ENCODE measurements at regions not wholly inside any gene's neighbourhood (a gene's known extent, or its start where the extent isn't known, plus 50 kb on each side); places are given as distances from the start of the nearest gene placed in this dataset.
"Not testable (repeated sequence)": the region's sequence is repeated elsewhere in the genome, so short reads cannot be mapped to it uniquely, and the experiment has no call there.

DNA sequence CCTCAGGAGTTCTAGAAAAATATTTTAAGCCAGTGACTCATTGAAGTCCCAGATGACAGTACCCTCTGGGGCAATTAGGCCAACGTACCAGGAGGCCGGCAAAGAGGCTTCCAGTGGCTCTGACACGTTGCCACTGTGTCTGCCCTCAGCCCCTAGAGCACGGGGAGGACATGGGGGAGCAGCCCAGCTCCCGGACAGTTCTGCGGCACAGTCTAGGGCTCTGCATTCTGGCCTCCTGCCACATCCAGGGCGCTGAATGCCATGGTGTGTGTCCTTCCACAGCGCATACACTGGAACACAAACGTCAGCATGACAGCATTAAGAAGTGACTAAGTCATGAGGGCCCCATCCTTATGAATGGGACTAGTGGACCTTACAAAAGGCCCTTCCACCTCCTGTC lies 156.2 kb downstream of the RNASET2 start (continued):
- TF ChIP-seq, protein P1, sequence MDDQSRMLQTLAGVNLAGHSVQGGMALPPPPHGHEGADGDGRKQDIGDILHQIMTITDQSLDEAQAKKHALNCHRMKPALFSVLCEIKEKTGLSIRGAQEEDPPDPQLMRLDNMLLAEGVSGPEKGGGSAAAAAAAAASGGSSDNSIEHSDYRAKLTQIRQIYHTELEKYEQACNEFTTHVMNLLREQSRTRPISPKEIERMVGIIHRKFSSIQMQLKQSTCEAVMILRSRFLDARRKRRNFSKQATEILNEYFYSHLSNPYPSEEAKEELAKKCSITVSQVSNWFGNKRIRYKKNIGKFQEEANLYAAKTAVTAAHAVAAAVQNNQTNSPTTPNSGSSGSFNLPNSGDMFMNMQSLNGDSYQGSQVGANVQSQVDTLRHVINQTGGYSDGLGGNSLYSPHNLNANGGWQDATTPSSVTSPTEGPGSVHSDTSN (IDR thresholded peaks at IDR 0.05), result no peak

DNA sequence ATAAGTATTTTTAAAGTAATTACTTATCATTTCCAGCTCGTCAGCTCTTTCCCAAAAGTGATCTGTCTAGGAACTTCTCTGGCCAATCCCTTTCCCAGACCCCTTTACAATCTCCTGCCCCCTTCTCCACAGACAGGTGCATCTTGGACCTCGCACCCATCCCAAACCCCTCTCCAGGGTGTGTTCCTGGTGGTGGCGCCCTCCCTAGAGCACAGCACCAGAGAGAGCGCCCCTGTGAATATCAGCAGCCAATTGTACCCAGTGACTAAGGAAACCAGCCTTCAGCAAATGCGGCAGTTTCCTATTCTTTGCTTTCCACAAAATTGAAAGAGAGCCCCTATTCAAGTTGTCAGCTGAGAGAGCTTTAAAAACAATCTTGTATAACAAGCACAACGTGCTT lies 157.7 kb downstream of the RNASET2 start:
- 53% methylated on average over 6 of the region's 6 CpGs for WGBS (ENCODE audit: missing lambda C conversion rate)
- Histone ChIP-seq H3K9me3 (no peaks in the 10 kb centered on the region), H3K27ac (no peak overlapping the region), H3K4me3 (no peak overlapping the region), H3K4me2 (no peak overlapping the region), H3K4me1 (no peaks in the 10 kb centered on the region)
- FAIRE-seq, result no peak
- TF ChIP-seq RNF2 (IDR thresholded peaks at IDR 0.05; ENCODE audit: borderline replicate concordance, low read depth) (no peak), EHF (CRISPR knock-in tag; IDR thresholded peaks at IDR 0.05) (no peak), SREBF2 (IDR thresholded peaks at IDR 0.05) (no peak), RFX5 (IDR thresholded peaks at IDR 0.05) (no peak), PHF8 (IDR thresholded peaks at IDR 0.05; ENCODE audit: borderline replicate concordance, low read depth) (no peak), MAZ (IDR thresholded peaks at IDR 0.05; ENCODE audit: borderline replicate concordance, low read depth, low read length) (no peak)
- POLR2A ChIA-PET, result no interaction called here
- CTCF ChIA-PET, result interaction anchor here (0.5 to 1.6 kb wide), 2 partner anchors 24 to 163 kb away, joined by 3 to 5 read pairs; no protein-coding TSS in a partner anchor
- ATAC-seq, result no peak
- no peak for DNase-seq (ENCODE audit: low read depth in 1 of 2, low spot score in 1 of 2)

DNA sequence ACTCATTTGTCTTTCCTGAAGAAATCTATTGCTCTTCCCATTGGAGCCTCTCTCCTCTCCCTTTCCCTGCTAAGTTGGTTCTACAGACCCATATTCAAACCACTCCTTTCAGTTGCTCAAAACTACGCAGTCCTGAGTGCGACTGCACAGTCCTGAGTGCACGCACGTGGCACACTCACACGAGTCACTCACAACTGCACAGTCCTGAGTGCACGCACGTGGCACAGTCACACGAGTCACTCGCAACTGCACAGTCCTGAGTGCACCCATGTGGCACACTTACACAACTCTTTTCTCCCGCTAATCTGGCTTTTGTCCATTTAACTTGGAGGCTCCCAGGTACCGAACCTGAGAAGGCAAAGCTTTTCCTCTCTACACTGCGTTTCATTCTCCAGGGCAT lies 159.7 kb downstream of the RNASET2 start:
- POLR2A ChIA-PET, result no interaction called here
- no peak for TF ChIP-seq BHLHE40 (IDR thresholded peaks at IDR 0.05; ENCODE audit: low read depth, low read length)
- no peak for TF ChIP-seq PHF8 (IDR thresholded peaks at IDR 0.05; ENCODE audit: borderline replicate concordance, low read depth)
- TF ChIP-seq RFX5 (IDR thresholded peaks at IDR 0.05), result no peak
- TF ChIP-seq FOSB (CRISPR knock-in tag; IDR thresholded peaks at IDR 0.05), result no peak
- no peak for TF ChIP-seq NR3C1 (IDR thresholded peaks at IDR 0.05)
- TF ChIP-seq TFCP2L1 (CRISPR knock-in tag; IDR thresholded peaks at IDR 0.05), result no peak
- TF ChIP-seq ZNF302 (CRISPR knock-in tag; IDR thresholded peaks at IDR 0.05), result no peak
- TF ChIP-seq SMC3 (IDR thresholded peaks at IDR 0.05), result no peak
- TF ChIP-seq, protein P1 (IDR thresholded peaks at IDR 0.05), result no peak
- TF ChIP-seq CBX8 (IDR thresholded peaks at IDR 0.05), result no peak
- TF ChIP-seq, protein P2, sequence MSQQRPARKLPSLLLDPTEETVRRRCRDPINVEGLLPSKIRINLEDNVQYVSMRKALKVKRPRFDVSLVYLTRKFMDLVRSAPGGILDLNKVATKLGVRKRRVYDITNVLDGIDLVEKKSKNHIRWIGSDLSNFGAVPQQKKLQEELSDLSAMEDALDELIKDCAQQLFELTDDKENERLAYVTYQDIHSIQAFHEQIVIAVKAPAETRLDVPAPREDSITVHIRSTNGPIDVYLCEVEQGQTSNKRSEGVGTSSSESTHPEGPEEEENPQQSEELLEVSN (IDR thresholded peaks at IDR 0.05; ENCODE audit: borderline replicate concordance, low read depth), result no peak
- TF ChIP-seq, protein P3, sequence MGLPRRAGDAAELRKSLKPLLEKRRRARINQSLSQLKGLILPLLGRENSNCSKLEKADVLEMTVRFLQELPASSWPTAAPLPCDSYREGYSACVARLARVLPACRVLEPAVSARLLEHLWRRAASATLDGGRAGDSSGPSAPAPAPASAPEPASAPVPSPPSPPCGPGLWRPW (IDR thresholded peaks at IDR 0.05), result no peak
- no peak for TF ChIP-seq ESRRA (IDR thresholded peaks at IDR 0.05; ENCODE audit: borderline replicate concordance, low read length)
- H3K27ac ChIP-seq, result no peak overlapping the region
- ATAC-seq, result no peak
- CTCF ChIA-PET, result interaction anchor here (0.9 to 1.1 kb wide), 2 partner anchors 10 to 22 kb away, joined by 3 to 4 read pairs; no protein-coding TSS in a partner anchor
- H3K4me2 ChIP-seq, result no peak overlapping the region
- no peaks in the 10 kb centered on the region for H3K9me3 ChIP-seq
- H3K4me1 ChIP-seq, result no peaks in the 10 kb centered on the region
- no peak for FAIRE-seq
- no peak for DNase-seq (ENCODE audit: low read depth in 1 of 2, low spot score in 1 of 2)
- no peak overlapping the region for H3K4me3 ChIP-seq
- WGBS (ENCODE audit: missing lambda C conversion rate), result 29% methylated on average over 12 of the region's 12 CpGs

DNA sequence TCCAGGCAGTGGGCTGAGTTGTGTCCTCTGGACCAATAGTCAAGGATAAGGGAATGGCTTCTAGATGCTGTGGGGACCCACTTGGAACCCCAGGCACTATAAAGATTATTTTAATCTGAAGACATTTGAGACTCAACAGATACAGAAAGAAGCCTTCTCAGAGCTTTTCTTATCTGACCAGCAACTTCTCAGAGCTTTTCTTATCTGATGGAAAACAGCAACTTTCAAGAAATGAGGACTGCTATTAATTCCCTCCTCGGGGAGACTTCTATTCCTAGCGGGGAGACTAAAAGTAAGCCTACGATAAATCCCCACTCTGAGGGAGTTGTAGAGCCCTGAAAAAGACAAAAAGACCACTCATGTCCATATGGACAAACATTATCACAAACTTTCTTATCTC lies 160.5 kb downstream of the RNASET2 start:
- CTCF ChIA-PET, result interaction anchor here (1.1 kb wide), 1 partner anchor 21 kb away, joined by 3 read pairs; no protein-coding TSS in a partner anchor
- WGBS (ENCODE audit: missing lambda C conversion rate), result 62% methylated on average over 3 of the region's 3 CpGs
- no peak for DNase-seq (ENCODE audit: low read depth in 1 of 2, low spot score in 1 of 2)
- ATAC-seq, result no peak
- FAIRE-seq, result no peak
- no peak overlapping the region for H3K27ac ChIP-seq
- no peak overlapping the region for H3K4me3 ChIP-seq
- H3K9me3 ChIP-seq, result no peaks in the 10 kb centered on the region
- POLR2A ChIA-PET, result no interaction called here
- TF ChIP-seq EHF (CRISPR knock-in tag; IDR thresholded peaks at IDR 0.05) (no peak), FOSB (CRISPR knock-in tag; IDR thresholded peaks at IDR 0.05) (no peak), NR3C1 (IDR thresholded peaks at IDR 0.05) (no peak), BHLHE40 (IDR thresholded peaks at IDR 0.05; ENCODE audit: low read depth, low read length) (no peak)
- TF ChIP-seq, protein P4, sequence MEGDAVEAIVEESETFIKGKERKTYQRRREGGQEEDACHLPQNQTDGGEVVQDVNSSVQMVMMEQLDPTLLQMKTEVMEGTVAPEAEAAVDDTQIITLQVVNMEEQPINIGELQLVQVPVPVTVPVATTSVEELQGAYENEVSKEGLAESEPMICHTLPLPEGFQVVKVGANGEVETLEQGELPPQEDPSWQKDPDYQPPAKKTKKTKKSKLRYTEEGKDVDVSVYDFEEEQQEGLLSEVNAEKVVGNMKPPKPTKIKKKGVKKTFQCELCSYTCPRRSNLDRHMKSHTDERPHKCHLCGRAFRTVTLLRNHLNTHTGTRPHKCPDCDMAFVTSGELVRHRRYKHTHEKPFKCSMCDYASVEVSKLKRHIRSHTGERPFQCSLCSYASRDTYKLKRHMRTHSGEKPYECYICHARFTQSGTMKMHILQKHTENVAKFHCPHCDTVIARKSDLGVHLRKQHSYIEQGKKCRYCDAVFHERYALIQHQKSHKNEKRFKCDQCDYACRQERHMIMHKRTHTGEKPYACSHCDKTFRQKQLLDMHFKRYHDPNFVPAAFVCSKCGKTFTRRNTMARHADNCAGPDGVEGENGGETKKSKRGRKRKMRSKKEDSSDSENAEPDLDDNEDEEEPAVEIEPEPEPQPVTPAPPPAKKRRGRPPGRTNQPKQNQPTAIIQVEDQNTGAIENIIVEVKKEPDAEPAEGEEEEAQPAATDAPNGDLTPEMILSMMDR (IDR thresholded peaks at IDR 0.05), result no peak
- TF ChIP-seq, protein P5, sequence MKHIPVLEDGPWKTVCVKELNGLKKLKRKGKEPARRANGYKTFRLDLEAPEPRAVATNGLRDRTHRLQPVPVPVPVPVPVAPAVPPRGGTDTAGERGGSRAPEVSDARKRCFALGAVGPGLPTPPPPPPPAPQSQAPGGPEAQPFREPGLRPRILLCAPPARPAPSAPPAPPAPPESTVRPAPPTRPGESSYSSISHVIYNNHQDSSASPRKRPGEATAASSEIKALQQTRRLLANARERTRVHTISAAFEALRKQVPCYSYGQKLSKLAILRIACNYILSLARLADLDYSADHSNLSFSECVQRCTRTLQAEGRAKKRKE (CRISPR knock-in tag; IDR thresholded peaks at IDR 0.05; ENCODE audit: low read depth), result no peak
- TF ChIP-seq, protein P6, sequence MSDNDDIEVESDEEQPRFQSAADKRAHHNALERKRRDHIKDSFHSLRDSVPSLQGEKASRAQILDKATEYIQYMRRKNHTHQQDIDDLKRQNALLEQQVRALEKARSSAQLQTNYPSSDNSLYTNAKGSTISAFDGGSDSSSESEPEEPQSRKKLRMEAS (IDR thresholded peaks at IDR 0.05), result no peak
- H3K4me2 ChIP-seq, result no peak overlapping the region
- H3K4me1 ChIP-seq, result no peaks in the 10 kb centered on the region

DNA sequence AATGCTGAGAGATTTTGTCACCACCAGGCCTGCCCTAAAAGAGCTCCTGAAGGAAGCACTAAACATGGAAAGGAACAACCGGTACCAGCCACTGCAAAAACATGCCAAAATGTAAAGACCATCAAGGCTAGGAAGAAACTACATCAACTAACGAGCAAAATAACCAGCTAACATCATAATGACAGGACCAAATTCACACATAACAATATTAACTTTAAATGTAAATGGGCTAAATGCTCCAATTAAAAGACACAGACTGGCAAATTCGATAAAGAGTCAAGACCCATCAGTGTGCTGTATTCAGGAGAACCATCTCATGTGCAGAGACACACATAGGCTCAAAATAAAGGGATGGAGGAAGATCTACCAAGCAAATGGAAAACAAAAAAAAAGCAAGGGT lies 163.8 kb upstream of the RPS6KA2 start:
- FAIRE-seq; H3K4me1 ChIP-seq; ATAC-seq; POLR2A ChIA-PET; H3K27ac ChIP-seq; DNase-seq (ENCODE audit: low read depth in 1 of 2, low spot score in 1 of 2); H3K4me3 ChIP-seq; H3K9me3 ChIP-seq; H3K4me2 ChIP-seq: not testable (repeated sequence)
- CTCF ChIA-PET, result interaction anchor here (2.1 kb wide), 1 partner anchor 199 kb away, joined by 7 read pairs; no protein-coding TSS in a partner anchor
- 7% methylated on average over 3 of the region's 3 CpGs for WGBS (ENCODE audit: missing lambda C conversion rate)

All from A549 (cell line).